ENCODE measurements at regions not wholly inside any gene's neighbourhood (a gene's known extent, or its start where the extent isn't known, plus 50 kb on each side); places are given as distances from the start of the nearest gene placed in this dataset.
"Not testable (repeated sequence)": the region's sequence is repeated elsewhere in the genome, so short reads cannot be mapped to it uniquely, and the experiment has no call there.

DNA sequence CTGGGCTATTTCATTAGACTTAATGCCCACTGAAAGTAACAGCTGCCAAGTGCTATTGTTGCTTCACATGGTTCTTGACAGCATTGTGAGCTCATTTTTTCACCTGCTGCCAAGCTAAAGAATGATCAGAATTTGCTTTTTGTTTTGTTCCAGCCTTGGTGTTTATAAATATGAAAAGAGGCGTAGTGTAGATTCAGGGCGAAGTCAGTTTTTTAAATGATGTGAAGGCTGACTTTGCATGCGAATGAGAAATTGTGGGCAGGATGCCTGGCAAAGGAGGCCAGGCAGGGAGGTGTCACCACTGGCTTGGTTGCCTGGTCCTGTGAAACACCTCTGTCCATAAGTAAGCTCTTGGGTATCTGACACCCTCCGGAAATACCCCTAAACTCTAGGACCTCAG lies 93.3 kb upstream of the NAP1L1 start:
- no peak overlapping the region for H3K4me2 ChIP-seq (ENCODE audit: low read length)
- no peaks in the 10 kb centered on the region for H3F3A ChIP-seq (ENCODE audit: insufficient read depth, low read length)
- no peak overlapping the region for H3K9ac ChIP-seq (ENCODE audit: low read length)
- H3K4me1 ChIP-seq (ENCODE audit: insufficient read depth, low read length, severe bottlenecking): peaks cover 5% of the 10 kb centered on the region
- no peak overlapping the region for H3K27ac ChIP-seq (ENCODE audit: low read depth, low read length, poor library complexity, severe bottlenecking)
- TF ChIP-seq, protein P1, sequence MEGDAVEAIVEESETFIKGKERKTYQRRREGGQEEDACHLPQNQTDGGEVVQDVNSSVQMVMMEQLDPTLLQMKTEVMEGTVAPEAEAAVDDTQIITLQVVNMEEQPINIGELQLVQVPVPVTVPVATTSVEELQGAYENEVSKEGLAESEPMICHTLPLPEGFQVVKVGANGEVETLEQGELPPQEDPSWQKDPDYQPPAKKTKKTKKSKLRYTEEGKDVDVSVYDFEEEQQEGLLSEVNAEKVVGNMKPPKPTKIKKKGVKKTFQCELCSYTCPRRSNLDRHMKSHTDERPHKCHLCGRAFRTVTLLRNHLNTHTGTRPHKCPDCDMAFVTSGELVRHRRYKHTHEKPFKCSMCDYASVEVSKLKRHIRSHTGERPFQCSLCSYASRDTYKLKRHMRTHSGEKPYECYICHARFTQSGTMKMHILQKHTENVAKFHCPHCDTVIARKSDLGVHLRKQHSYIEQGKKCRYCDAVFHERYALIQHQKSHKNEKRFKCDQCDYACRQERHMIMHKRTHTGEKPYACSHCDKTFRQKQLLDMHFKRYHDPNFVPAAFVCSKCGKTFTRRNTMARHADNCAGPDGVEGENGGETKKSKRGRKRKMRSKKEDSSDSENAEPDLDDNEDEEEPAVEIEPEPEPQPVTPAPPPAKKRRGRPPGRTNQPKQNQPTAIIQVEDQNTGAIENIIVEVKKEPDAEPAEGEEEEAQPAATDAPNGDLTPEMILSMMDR (IDR thresholded peaks at IDR 0.05; ENCODE audit: low read length): no peak
- TF ChIP-seq EZH2 (IDR thresholded peaks at IDR 0.05; ENCODE audit: borderline replicate concordance, low read length): no peak
- no peaks in the 10 kb centered on the region for H3K9me2 ChIP-seq (ENCODE audit: low read depth, low read length)
- no peak overlapping the region for H3K4me3 ChIP-seq (ENCODE audit: low read depth, low read length, poor library complexity, severe bottlenecking)
- no peaks in the 10 kb centered on the region for H3K79me2 ChIP-seq (ENCODE audit: insufficient read depth, low read length)
- no peaks in the 10 kb centered on the region for H3K9me3 ChIP-seq (ENCODE audit: low read length)
- no peak overlapping the region for H2AFZ ChIP-seq (ENCODE audit: low read length)
- no peaks in the 10 kb centered on the region for H3K36me3 ChIP-seq (ENCODE audit: insufficient read depth, low read length)
- no peaks in the 10 kb centered on the region for H3K27me3 ChIP-seq (ENCODE audit: insufficient read depth, low read length)
- no peaks in the 10 kb centered on the region for H4K20me1 ChIP-seq (ENCODE audit: insufficient read depth, low read length)

DNA sequence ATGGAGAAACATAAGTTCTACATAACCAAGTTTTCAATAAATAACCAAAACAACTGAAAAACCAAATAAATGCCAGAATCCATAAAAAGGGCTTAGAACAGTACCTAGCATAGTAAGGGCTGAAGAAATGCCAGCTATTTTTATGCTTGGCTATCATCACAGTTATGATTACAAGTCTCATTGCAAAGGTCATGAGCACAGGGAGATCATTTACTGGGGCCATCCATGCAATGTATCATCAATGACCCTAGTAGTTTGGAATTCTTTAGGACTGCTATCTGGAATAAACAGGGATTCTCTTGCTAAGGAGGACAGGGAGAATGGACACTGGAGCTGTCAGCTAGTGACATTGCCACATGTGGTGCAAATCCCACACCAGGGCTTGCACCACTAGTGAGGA lies 92.5 kb upstream of the NAP1L1 start:
- H3K27ac ChIP-seq (ENCODE audit: low read depth, low read length, poor library complexity, severe bottlenecking): no peak overlapping the region
- H3K9me3 ChIP-seq (ENCODE audit: low read length): no peaks in the 10 kb centered on the region
- no peak for TF ChIP-seq EZH2 (IDR thresholded peaks at IDR 0.05; ENCODE audit: borderline replicate concordance, low read length)
- TF ChIP-seq, protein P1 (IDR thresholded peaks at IDR 0.05; ENCODE audit: low read length): no peak
- no peak overlapping the region for H3K4me2 ChIP-seq (ENCODE audit: low read length)
- H3K4me3 ChIP-seq (ENCODE audit: low read depth, low read length, poor library complexity, severe bottlenecking): no peak overlapping the region
- H3K27me3 ChIP-seq (ENCODE audit: insufficient read depth, low read length): no peaks in the 10 kb centered on the region
- H4K20me1 ChIP-seq (ENCODE audit: insufficient read depth, low read length): no peaks in the 10 kb centered on the region
- H3K36me3 ChIP-seq (ENCODE audit: insufficient read depth, low read length): no peaks in the 10 kb centered on the region
- no peaks in the 10 kb centered on the region for H3K9me2 ChIP-seq (ENCODE audit: low read depth, low read length)
- no peaks in the 10 kb centered on the region for H3K79me2 ChIP-seq (ENCODE audit: insufficient read depth, low read length)
- H3F3A ChIP-seq (ENCODE audit: insufficient read depth, low read length): no peaks in the 10 kb centered on the region
- no peak overlapping the region for H2AFZ ChIP-seq (ENCODE audit: low read length)
- no peak overlapping the region for H3K9ac ChIP-seq (ENCODE audit: low read length)
- peaks cover 9% of the 10 kb centered on the region for H3K4me1 ChIP-seq (ENCODE audit: insufficient read depth, low read length, severe bottlenecking)

DNA sequence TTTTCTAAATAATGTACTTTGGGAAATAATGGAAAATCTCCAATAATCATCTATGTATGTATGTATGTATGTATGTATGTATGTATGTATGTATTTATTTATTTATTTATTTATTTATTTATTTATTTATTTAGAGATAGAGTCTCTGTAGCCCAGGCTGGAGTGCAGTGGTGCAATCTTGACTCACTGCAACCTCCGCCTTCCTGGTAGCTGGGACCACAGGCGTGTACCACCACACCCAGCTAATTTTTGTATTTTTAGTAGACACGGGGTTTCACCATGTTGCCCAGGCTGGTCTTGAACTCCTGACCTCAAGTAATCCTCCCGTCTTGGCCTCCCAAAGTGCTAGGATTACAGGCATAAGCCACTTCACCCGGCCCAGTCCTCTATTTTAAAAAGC lies 91.5 kb upstream of the NAP1L1 start:
- not testable (repeated sequence) for H3K79me2 ChIP-seq (ENCODE audit: insufficient read depth, low read length); H2AFZ ChIP-seq (ENCODE audit: low read length); H3K27me3 ChIP-seq (ENCODE audit: insufficient read depth, low read length); H3K9me3 ChIP-seq (ENCODE audit: low read length); H3K4me2 ChIP-seq (ENCODE audit: low read length); H3K4me1 ChIP-seq (ENCODE audit: insufficient read depth, low read length, severe bottlenecking); H3K9me2 ChIP-seq (ENCODE audit: low read depth, low read length); H4K20me1 ChIP-seq (ENCODE audit: insufficient read depth, low read length); H3F3A ChIP-seq (ENCODE audit: insufficient read depth, low read length); H3K4me3 ChIP-seq (ENCODE audit: low read depth, low read length, poor library complexity, severe bottlenecking); H3K9ac ChIP-seq (ENCODE audit: low read length); H3K36me3 ChIP-seq (ENCODE audit: insufficient read depth, low read length); H3K27ac ChIP-seq (ENCODE audit: low read depth, low read length, poor library complexity, severe bottlenecking)

DNA sequence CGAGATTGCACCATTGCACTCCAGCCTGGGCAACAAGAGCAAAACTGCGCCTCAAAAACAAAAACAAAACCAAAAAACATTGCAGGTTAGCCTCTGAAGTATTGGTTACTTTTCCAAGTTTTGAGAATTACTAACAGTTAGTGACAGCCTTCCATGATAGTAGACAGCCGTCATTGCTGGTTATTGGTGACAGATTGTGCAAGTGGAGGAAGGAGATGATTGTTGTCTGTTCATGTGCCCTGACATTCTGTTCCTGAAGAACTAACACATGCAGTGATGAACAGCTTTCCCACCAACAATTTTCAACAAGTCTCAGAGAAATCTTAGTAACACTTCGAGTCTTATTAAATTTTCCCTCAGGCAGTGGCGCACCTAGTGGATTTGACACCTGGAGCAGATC lies 89.3 kb upstream of the NAP1L1 start:
- H3K36me3 ChIP-seq (ENCODE audit: insufficient read depth, low read length): no peaks in the 10 kb centered on the region

More for the DNA sequence above, 89.3 kb upstream of the NAP1L1 start:
- Histone ChIP-seq H3K4me2 (ENCODE audit: low read length) (no peak overlapping the region), H3F3A (ENCODE audit: insufficient read depth, low read length) (no peaks in the 10 kb centered on the region), H3K27ac (ENCODE audit: low read depth, low read length, poor library complexity, severe bottlenecking) (no peak overlapping the region), H3K9me2 (ENCODE audit: low read depth, low read length) (no peaks in the 10 kb centered on the region), H4K20me1 (ENCODE audit: insufficient read depth, low read length) (no peaks in the 10 kb centered on the region), H3K4me1 (ENCODE audit: insufficient read depth, low read length, severe bottlenecking) (peaks cover 9% of the 10 kb centered on the region), H3K27me3 (ENCODE audit: insufficient read depth, low read length) (0 out of 2 replicates have a peak, but pooled peaks cover 3% of the 10 kb centered on the region), H3K79me2 (ENCODE audit: insufficient read depth, low read length) (no peaks in the 10 kb centered on the region), H3K9me3 (ENCODE audit: low read length) (no peaks in the 10 kb centered on the region), H3K4me3 (ENCODE audit: low read depth, low read length, poor library complexity, severe bottlenecking) (no peak overlapping the region), H3K9ac (ENCODE audit: low read length) (no peak overlapping the region), H2AFZ (ENCODE audit: low read length) (no peak overlapping the region)
- TF ChIP-seq EZH2 (IDR thresholded peaks at IDR 0.05; ENCODE audit: borderline replicate concordance, low read length): no peak
- TF ChIP-seq, protein P1 (IDR thresholded peaks at IDR 0.05; ENCODE audit: low read length): no peak
